GM12878 (cell line): ENCODE measurements at regions not wholly inside any gene's neighbourhood (a gene's known extent, or its start where the extent isn't known, plus 50 kb on each side); places are given as distances from the start of the nearest gene placed in this dataset.

Source experiments
- ATAC-seq: fragments of 200-7000 bp; cut with Tn5 transposase; 3 replicates; pipeline ENCODE4 v1.9.1; 2020; ENCODE audit warnings: mild to moderate bottlenecking, moderate library complexity
- BruUV-seq: library from RNA; stranded (reverse); fragments of 400-500 nt; replicated peaks from 2 replicates; lab custom pipeline; 2021; lab: Mats Ljungman, UMichigan
- CTCF ChIA-PET: fragments of 300-600 bp; sonication (Branson Sonifier 250); formaldehyde crosslinking; extraction: SDS; loops from one replicate; lab custom pipeline; 2021; ENCODE audit warnings: inconsistent platforms; lab: Yijun Ruan, JAX
- POLR2A ChIA-PET: fragments of 350-600 bp; formaldehyde crosslinking; extraction: SDS; loops from one replicate; lab custom pipeline; 2021; ENCODE audit warnings: inconsistent platforms; lab: Charles Lee
- RAD21 ChIA-PET: fragments of 300-600 bp; sonication (Branson Sonifier 250); formaldehyde crosslinking; loops from one replicate; lab custom pipeline; 2023; ENCODE audit warnings: antibody characterized with exemption; ENCODE audit not compliant: unreplicated experiment; lab: Charles Lee
- SMC1A ChIA-PET: fragments of 300-600 bp; sonication (Branson Sonifier 250); formaldehyde crosslinking; loops from one replicate; lab custom pipeline; 2023; ENCODE audit not compliant: unreplicated experiment, uncharacterized antibody; lab: Charles Lee
- DNase-seq: peaks from one replicate; pipeline ENCODE4 v3.0.0-alpha.2; 2011; ENCODE audit warnings: low read depth, low spot score
- FAIRE-seq: peaks from 3 replicates; lab custom pipeline; 2011; peaks lifted over from hg19 to GRCh38; lab: Jason Lieb, UNC
- H2AFZ ChIP-seq: 2 replicates; pipeline ENCODE4 v1.6.0; 2011; ENCODE audit warnings: low read depth, low read length, control low read depth; ENCODE audit not compliant: control insufficient read depth
- H3K27ac ChIP-seq: 2 replicates; pipeline ENCODE4 v1.5.1; 2011; ENCODE audit warnings: control low read depth; ENCODE audit not compliant: control insufficient read depth, insufficient read depth
- H3K27me3 ChIP-seq, 2 experiments: replicated peaks in 1 of 2; 2 replicates each; pipeline versions ENCODE4 v1.6.0 to v1.6.1; 2011; ENCODE audit warnings: low read length in 1 of 2; ENCODE audit not compliant: control insufficient read depth in 2 of 2, insufficient read depth in 2 of 2
- H3K36me3 ChIP-seq, 2 experiments: 2 replicates each; pipeline ENCODE4 v1.5.1; 2011; ENCODE audit warnings: low read length in 1 of 2; ENCODE audit not compliant: control insufficient read depth in 2 of 2, insufficient read depth in 2 of 2
- H3K4me1 ChIP-seq: 2 replicates; pipeline ENCODE4 v1.6.1; 2011; ENCODE audit warnings: mild to moderate bottlenecking, low read length, moderate library complexity, mixed read lengths; ENCODE audit not compliant: control insufficient read depth, insufficient read depth
- H3K4me2 ChIP-seq: 2 replicates; pipeline ENCODE4 v1.6.0; 2011; ENCODE audit warnings: control low read depth; ENCODE audit not compliant: control insufficient read depth, insufficient read depth
- H3K4me3 ChIP-seq: fragments of 200-600 bp; sonication (generic); 2 replicates; pipeline ENCODE4 v1.5.1; 2016
- H3K79me2 ChIP-seq: 2 replicates; pipeline ENCODE4 v1.6.0; 2011; ENCODE audit warnings: low read length; ENCODE audit not compliant: control insufficient read depth, insufficient read depth
- H3K9ac ChIP-seq: 2 replicates; pipeline ENCODE4 v1.8.0; 2011; ENCODE audit warnings: low read length, control low read depth, mixed read lengths; ENCODE audit not compliant: control insufficient read depth, insufficient read depth
- H3K9me3 ChIP-seq: replicated peaks from 3 replicates; pipeline ENCODE4 v1.5.1; 2011; ENCODE audit warnings: mild to moderate bottlenecking, low read length; ENCODE audit not compliant: control insufficient read depth, insufficient read depth
- H4K20me1 ChIP-seq: 2 replicates; pipeline ENCODE4 v1.6.0; 2011; ENCODE audit not compliant: control insufficient read depth, insufficient read depth
- ESRRA ChIP-seq: IDR thresholded peaks from 2 replicates; pipeline ENCODE4 v1.6.1; 2012; ENCODE audit warnings: mild to moderate bottlenecking, low read length, improper control_type of control experiment
- SKIL ChIP-seq: fragments of 450-650 bp; IDR thresholded peaks from 2 replicates; pipeline ENCODE4 v1.6.1; 2017; ENCODE audit warnings: mild to moderate bottlenecking, low read depth, inconsistent platforms; ENCODE audit not compliant: poor library complexity, severe bottlenecking
- WGBS: methylation state at CpG from one replicate; pipeline ENCODE4 v1.1.6; 2016; ENCODE audit warnings: low lambda C conversion rate; ENCODE audit not compliant: insufficient replicate concordance, insufficient coverage; ENCODE audit errors: missing lambda C conversion rate; 5-methylcytosine and 5-hydroxymethylcytosine counted together
- in situ Hi-C: fragments of 300-500 bp; cut with MboI; formaldehyde crosslinking; loops from 9 replicates; pipeline ENCODE4 v1.14.3; 2018; ENCODE audit warnings: mixed read lengths
- intact Hi-C: fragments of 100-400 bp; cut with micrococcal nuclease; formaldehyde crosslinking; loops from one replicate; pipeline ENCODE4 v1.14.2; 2022; ENCODE audit not compliant: unreplicated experiment
- TF ChIP-seq, protein P1 (sequence below): fragments of 450-650 bp; IDR thresholded peaks from 2 replicates; pipeline ENCODE4 v1.6.1; 2016; ENCODE audit warnings: mild to moderate bottlenecking

DNA sequence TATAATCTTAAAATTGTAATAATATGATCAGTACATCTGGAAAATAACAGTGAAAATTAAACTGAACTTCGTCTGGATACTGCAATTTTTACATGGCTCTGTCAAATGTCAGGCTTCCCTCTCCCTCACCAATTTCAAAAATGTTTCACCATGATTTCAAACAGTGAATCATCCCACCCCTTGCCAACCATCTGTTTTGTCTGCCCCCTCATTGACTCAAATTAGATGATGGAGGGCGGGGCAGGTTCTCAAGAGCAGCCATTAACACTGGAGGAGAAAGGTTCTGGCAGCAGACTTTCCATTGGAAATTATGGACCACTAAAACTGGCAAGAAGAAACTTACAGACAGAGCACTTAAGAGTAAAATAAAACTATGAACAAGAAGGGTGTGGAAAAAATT, 1195.7 kb upstream of the ZEB2 start:
- no peak for TF ChIP-seq SKIL
- TF ChIP-seq, protein P1, sequence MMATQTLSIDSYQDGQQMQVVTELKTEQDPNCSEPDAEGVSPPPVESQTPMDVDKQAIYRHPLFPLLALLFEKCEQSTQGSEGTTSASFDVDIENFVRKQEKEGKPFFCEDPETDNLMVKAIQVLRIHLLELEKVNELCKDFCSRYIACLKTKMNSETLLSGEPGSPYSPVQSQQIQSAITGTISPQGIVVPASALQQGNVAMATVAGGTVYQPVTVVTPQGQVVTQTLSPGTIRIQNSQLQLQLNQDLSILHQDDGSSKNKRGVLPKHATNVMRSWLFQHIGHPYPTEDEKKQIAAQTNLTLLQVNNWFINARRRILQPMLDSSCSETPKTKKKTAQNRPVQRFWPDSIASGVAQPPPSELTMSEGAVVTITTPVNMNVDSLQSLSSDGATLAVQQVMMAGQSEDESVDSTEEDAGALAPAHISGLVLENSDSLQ: no peak
- TF ChIP-seq, all 136 proteins: peak for 0
- intact Hi-C loops (no loop called here), in situ Hi-C loops (no loop called here)
- CTCF ChIA-PET: no interaction called here
- no peak overlapping the region for H3K9ac ChIP-seq
- DNase-seq: no peak
- no peak for ATAC-seq
- POLR2A ChIA-PET: no interaction called here
- no peaks in the 10 kb centered on the region for H4K20me1 ChIP-seq
- H3K79me2 ChIP-seq: no peaks in the 10 kb centered on the region
- no peaks in the 10 kb centered on the region for H3K4me1 ChIP-seq
- FAIRE-seq: no peak
- H3K27me3 ChIP-seq: no peaks in the 10 kb centered on the region
- SMC1A ChIA-PET: no interaction called here
- H3K9me3 ChIP-seq: no peaks in the 10 kb centered on the region
- H2AFZ ChIP-seq: no peak overlapping the region
- H3K36me3 ChIP-seq: no peaks in the 10 kb centered on the region
- BruUV-seq: no TSS peak
- H3K27ac ChIP-seq: no peak overlapping the region
- no peak overlapping the region for H3K4me3 ChIP-seq
- 12% methylated on average over 2 of the region's 2 CpGs for WGBS
- RAD21 ChIA-PET: no interaction called here
- H3K4me2 ChIP-seq: no peak overlapping the region

DNA sequence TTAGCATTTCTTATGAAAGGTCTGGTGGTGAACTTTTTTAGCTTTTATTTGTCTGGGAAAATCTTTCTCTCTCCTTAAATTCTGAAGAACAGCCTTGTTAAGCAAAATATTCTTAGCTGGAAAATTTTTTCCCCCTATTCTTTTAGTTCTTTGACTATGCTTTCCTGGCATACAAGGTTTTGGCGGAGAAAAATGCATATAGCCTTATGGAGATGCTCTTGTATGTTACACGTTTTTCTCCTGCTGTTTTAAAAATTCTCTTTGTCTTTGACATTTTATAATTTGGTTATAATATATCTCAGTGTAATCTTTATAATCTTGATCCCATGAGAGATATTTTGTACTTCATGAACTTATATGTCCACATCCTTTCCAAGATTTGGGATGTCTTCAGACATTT, 1190.4 kb upstream of the ZEB2 start:
- Histone ChIP-seq H2AFZ (no peak overlapping the region), H3K4me1 (no peaks in the 10 kb centered on the region), H3K27ac (no peak overlapping the region), H3K4me2 (no peak overlapping the region), H3K9me3 (no peaks in the 10 kb centered on the region; the same call in 2 of the 3 replicates), H3K9ac (no peak overlapping the region), H3K4me3 (no peak overlapping the region), H4K20me1 (no peaks in the 10 kb centered on the region), H3K36me3 (no peaks in the 10 kb centered on the region)
- DNase-seq: no peak
- ATAC-seq: no peak
- BruUV-seq: no TSS peak
- ChIA-PET POLR2A (no interaction called here), RAD21 (no interaction called here), SMC1A (interaction anchor here (0.6 kb wide), 1 partner anchor 78 kb away, joined by 3 read pairs; no protein-coding TSS in a partner anchor)
- WGBS: 23% methylated on average over 2 of the region's 2 CpGs
- intact Hi-C loops: no loop called here
- TF ChIP-seq ESRRA: no peak
- TF ChIP-seq, all 136 proteins: peak for 0
- in situ Hi-C loops: no loop called here
- Histone ChIP-seq H3K79me2 (no peaks in the 10 kb centered on the region), H3K27me3 (no peaks in the 10 kb centered on the region)
- FAIRE-seq: no peak
- CTCF ChIA-PET: no interaction called here
